ENCODE measurements at regions not wholly inside any gene's neighbourhood (a gene's known extent, or its start where the extent isn't known, plus 50 kb on each side); places are given as distances from the start of the nearest gene placed in this dataset.

- TF ChIP-seq CTCF (IDR thresholded peaks at IDR 0.05) (no peak), POLR2A (IDR thresholded peaks at IDR 0.05) (no peak), EP300 (IDR thresholded peaks at IDR 0.05; ENCODE audit: low read depth) (no peak)
Measured at GRCh38 chrY:21256820-21257219, 254.3 kb upstream of the RBMY1B start.
